Memory B cell (primary cell): ENCODE measurements at regions not wholly inside any gene's neighbourhood (a gene's known extent, or its start where the extent isn't known, plus 50 kb on each side); places are given as distances from the start of the nearest gene placed in this dataset.
"Not testable (repeated sequence)": the region's sequence is repeated elsewhere in the genome, so short reads cannot be mapped to it uniquely, and the experiment has no call there.

Source experiments
- ATAC-seq: fragments of 150-1000 bp; cut with Tn5 transposase; 2 replicates; pipeline ENCODE4 v1.10.0; 2021; ENCODE audit warnings: low read depth, mild to moderate bottlenecking, moderate library complexity
- DNase-seq, 2 donors: peaks; one replicate each; pipeline ENCODE4 v3.0.0; 2022; ENCODE audit warnings: low spot score in 2 of 2
- H3K27ac Mint-ChIP-seq: one replicate; pipeline ENCODE4 v1.8.0; 2022; ENCODE audit warnings: mild to moderate bottlenecking, moderate library complexity, mixed read lengths
- H3K27me3 Mint-ChIP-seq: one replicate; pipeline ENCODE4 v1.8.0; 2022; ENCODE audit warnings: mixed read lengths
- H3K36me3 Mint-ChIP-seq: one replicate; pipeline ENCODE4 v1.8.0; 2022; ENCODE audit warnings: mild to moderate bottlenecking, mixed read lengths
- H3K4me1 Mint-ChIP-seq: one replicate; pipeline ENCODE4 v1.8.0; 2022; ENCODE audit warnings: mixed read lengths
- H3K4me3 Mint-ChIP-seq: one replicate; pipeline ENCODE4 v1.8.0; 2022; ENCODE audit warnings: mild to moderate bottlenecking, moderate library complexity, mixed read lengths
- H3K9me3 Mint-ChIP-seq: one replicate; pipeline ENCODE4 v1.8.0; 2022; ENCODE audit warnings: mixed read lengths

GRCh38 chr4:12545812-12546211, 938.3 kb downstream of the RAB28 start:
- H3K9me3 Mint-ChIP-seq, result no peaks in the 10 kb centered on the region
- H3K4me3 Mint-ChIP-seq, result no peak overlapping the region
- H3K4me1 Mint-ChIP-seq, result no peaks in the 10 kb centered on the region
- H3K27ac Mint-ChIP-seq, result no peak overlapping the region
- ATAC-seq (no peak), DNase-seq (no peak)
- H3K36me3 Mint-ChIP-seq, result no peaks in the 10 kb centered on the region
- no peaks in the 10 kb centered on the region for H3K27me3 Mint-ChIP-seq

GRCh38 chr4:12538162-12538561, 946.0 kb downstream of the RAB28 start:
- Mint-ChIP-seq H3K4me3 (no peak overlapping the region), H3K4me1 (no peaks in the 10 kb centered on the region), H3K27me3 (no peaks in the 10 kb centered on the region), H3K36me3 (no peaks in the 10 kb centered on the region), H3K9me3 (peaks cover 2% of the 10 kb centered on the region), H3K27ac (no peak overlapping the region)
- DNase-seq (no peak), ATAC-seq (no peak)

DNA sequence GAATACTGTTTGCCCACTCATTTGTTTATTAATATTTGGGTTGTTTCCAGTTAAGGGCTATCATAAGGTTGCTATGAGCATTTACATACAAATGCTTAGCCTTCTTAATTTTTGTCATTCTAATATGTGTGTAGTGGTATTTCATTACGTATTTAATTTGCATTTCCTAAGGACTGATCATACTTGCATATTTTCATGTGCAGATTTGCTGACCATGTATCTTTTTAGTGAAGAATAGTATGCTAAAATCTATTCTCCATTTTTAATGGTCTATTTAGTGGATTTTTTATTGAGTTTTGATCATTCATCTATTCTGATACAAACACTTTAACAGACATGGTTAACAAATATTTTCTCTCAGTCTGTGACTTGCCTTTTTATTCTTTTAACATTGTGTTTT, 949.5 kb downstream of the RAB28 start:
- Mint-ChIP-seq H3K9me3 (peaks cover 2% of the 10 kb centered on the region), H3K27me3 (no peaks in the 10 kb centered on the region), H3K36me3 (no peaks in the 10 kb centered on the region), H3K27ac (no peak overlapping the region), H3K4me3 (no peak overlapping the region), H3K4me1 (no peaks in the 10 kb centered on the region)
- DNase-seq, result no peak
- no peak for ATAC-seq

DNA sequence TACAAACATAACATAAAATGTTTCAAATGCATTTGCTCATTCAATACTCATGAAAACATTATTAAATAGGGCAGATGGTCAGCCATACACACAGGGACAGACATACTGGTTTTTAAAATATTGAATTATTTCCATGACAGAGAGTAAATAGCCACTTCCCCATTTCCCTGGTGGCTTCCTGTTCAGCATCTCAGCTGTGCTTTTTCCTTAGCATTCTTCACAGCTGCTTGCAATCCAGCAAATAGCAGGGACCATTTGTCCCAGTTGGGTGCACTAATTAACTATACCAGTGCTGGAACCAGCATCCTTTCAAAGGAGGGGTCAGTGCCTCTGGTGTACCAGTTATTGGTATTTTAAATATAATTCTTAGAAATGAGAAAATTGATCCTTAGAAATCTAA, 964.7 kb downstream of the RAB28 start:
- H3K4me3 Mint-ChIP-seq, result no peak overlapping the region
- no peaks in the 10 kb centered on the region for H3K27me3 Mint-ChIP-seq
- H3K9me3 Mint-ChIP-seq, result peaks cover 4% of the 10 kb centered on the region
- ATAC-seq (no peak), DNase-seq (no peak)
- no peaks in the 10 kb centered on the region for H3K4me1 Mint-ChIP-seq
- H3K36me3 Mint-ChIP-seq, result no peaks in the 10 kb centered on the region
- H3K27ac Mint-ChIP-seq, result no peak overlapping the region

GRCh38 chr4:12507868-12508481, 976.2 kb downstream of the RAB28 start:
- Mint-ChIP-seq H3K4me1 (no peaks in the 10 kb centered on the region), H3K27me3 (no peaks in the 10 kb centered on the region), H3K36me3 (no peaks in the 10 kb centered on the region), H3K9me3 (peaks cover 5% of the 10 kb centered on the region), H3K4me3 (no peak overlapping the region), H3K27ac (no peak overlapping the region)
- ATAC-seq (no peak), DNase-seq (no peak)

DNA sequence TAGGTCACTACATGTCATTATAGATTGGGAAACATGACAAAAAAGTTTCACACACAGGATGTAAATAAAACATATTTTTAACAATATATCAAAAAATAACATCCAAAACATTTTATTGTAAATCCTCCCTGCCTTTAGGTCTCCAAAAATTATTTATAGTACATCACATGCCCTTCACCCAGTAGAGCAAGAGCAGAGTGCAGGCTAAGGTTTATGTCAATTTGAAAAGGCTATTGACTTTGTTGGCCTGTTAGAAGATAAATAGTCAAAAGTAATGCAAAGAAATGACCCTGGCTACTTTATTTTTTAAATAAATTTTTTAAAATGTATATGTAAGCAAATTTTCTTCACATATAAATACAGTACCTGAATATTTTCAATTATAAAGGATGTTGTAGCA, 983.7 kb downstream of the RAB28 start:
- H3K4me1 Mint-ChIP-seq, result no peaks in the 10 kb centered on the region

DNA sequence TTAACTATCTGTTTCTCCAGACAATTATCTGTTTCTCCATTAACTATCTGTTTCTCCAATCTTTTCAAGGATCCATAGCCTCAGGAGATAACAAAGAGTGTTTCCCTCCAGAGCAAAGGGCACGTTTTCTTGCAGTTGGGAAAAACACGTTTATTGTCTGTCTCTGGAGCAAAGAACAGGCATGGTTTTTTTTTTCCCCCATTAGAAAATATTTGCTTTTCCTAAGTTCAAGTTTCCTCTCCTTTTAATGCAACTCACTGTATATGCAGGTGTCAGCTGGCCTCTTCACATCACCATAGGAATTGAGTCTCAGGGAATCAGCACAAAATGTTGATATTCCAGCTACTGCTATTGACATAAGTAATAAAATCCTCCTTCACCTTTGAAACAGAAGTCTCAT, 984.4 kb downstream of the RAB28 start:
- no peak overlapping the region for H3K27ac Mint-ChIP-seq
- ATAC-seq (no peak), DNase-seq (no peak)
- H3K27me3 Mint-ChIP-seq, result no peaks in the 10 kb centered on the region
- no peak overlapping the region for H3K4me3 Mint-ChIP-seq
- no peaks in the 10 kb centered on the region for H3K4me1 Mint-ChIP-seq
- H3K36me3 Mint-ChIP-seq, result no peaks in the 10 kb centered on the region
- peaks cover 6% of the 10 kb centered on the region for H3K9me3 Mint-ChIP-seq

More for the DNA sequence above, 983.7 kb downstream of the RAB28 start:
- ATAC-seq (no peak), DNase-seq (no peak)
- no peak overlapping the region for H3K27ac Mint-ChIP-seq
- no peak overlapping the region for H3K4me3 Mint-ChIP-seq
- peaks cover 5% of the 10 kb centered on the region for H3K9me3 Mint-ChIP-seq
- H3K36me3 Mint-ChIP-seq, result no peaks in the 10 kb centered on the region
- H3K27me3 Mint-ChIP-seq, result no peaks in the 10 kb centered on the region

DNA sequence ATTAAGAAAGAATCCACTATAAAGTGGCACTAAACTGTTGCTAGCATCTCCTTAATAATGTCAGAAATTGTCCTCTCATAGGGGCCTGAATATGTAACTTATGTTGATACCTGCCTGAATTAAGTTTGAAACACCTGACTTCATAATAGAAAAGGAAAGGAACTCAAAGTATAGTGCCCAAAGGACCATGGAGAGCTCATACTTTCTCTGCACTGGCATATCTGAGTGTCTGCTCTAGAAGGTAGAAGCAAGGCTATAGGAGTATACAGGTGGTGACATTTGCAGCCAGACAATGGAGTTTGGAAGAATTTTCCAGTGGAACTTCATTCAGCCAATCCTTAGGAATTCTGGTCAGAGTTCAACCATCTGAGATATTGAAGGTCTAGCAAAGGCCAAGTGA, 988.9 kb downstream of the RAB28 start:
- DNase-seq (no peak), ATAC-seq (no peak)
- Mint-ChIP-seq H3K4me3 (no peak overlapping the region), H3K27ac (no peak overlapping the region), H3K4me1 (no peaks in the 10 kb centered on the region), H3K9me3 (peaks cover 5% of the 10 kb centered on the region), H3K36me3 (no peaks in the 10 kb centered on the region), H3K27me3 (no peaks in the 10 kb centered on the region)

GRCh38 chr4:12492730-12493393, 991.3 kb downstream of the RAB28 start:
- H3K4me3 Mint-ChIP-seq, result no peak overlapping the region
- H3K27ac Mint-ChIP-seq, result no peak overlapping the region
- peaks cover 1% of the 10 kb centered on the region for H3K27me3 Mint-ChIP-seq
- DNase-seq (no peak), ATAC-seq (no peak)
- no peaks in the 10 kb centered on the region for H3K36me3 Mint-ChIP-seq
- H3K9me3 Mint-ChIP-seq, result peaks cover 9% of the 10 kb centered on the region
- H3K4me1 Mint-ChIP-seq, result no peaks in the 10 kb centered on the region

DNA sequence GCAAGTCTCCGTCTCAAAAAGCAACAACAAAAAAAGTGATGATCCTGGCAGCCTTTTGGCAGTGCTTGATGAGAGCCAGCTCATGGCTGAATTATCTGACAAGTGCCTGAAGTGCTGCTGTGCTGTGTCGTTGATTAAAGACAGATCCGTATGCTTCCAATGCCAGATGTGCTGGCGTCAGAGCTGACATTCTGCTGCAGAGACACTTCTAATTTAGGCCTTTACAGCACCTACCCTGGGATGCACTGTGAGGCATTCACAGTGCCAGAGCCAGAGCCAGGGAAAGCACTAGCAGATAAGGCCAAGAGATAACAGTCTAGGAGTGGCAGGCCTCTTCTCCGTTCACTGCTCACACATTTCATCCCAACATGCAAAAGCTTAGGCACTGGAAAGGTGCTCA, 995.5 kb downstream of the RAB28 start:
- peaks cover 8% of the 10 kb centered on the region for H3K9me3 Mint-ChIP-seq
- H3K36me3 Mint-ChIP-seq, result no peaks in the 10 kb centered on the region
- peaks cover 1% of the 10 kb centered on the region for H3K27me3 Mint-ChIP-seq
- no peak for DNase-seq
- H3K27ac Mint-ChIP-seq, result no peak overlapping the region
- H3K4me3 Mint-ChIP-seq, result no peak overlapping the region
- no peak for ATAC-seq
- H3K4me1 Mint-ChIP-seq, result no peaks in the 10 kb centered on the region

- no peaks in the 10 kb centered on the region for H3K4me1 Mint-ChIP-seq
Observed at GRCh38 chr4:12487000-12487399, 997.1 kb downstream of the RAB28 start.

GRCh38 chr4:12472087-12472486, 1012.1 kb downstream of the RAB28 start:
- H3K36me3 Mint-ChIP-seq, result no peaks in the 10 kb centered on the region
- ATAC-seq, result no peak
- DNase-seq, result no peak
- H3K9me3 Mint-ChIP-seq, result peaks cover 7% of the 10 kb centered on the region
- no peaks in the 10 kb centered on the region for H3K27me3 Mint-ChIP-seq
- H3K27ac Mint-ChIP-seq, result no peak overlapping the region
- no peaks in the 10 kb centered on the region for H3K4me1 Mint-ChIP-seq
- no peak overlapping the region for H3K4me3 Mint-ChIP-seq

More at GRCh38 chr4:12487000-12487399, 997.1 kb downstream of the RAB28 start:
- DNase-seq (no peak), ATAC-seq (no peak)
- Mint-ChIP-seq H3K27me3 (peaks cover 1% of the 10 kb centered on the region), H3K36me3 (no peaks in the 10 kb centered on the region), H3K9me3 (peaks cover 10% of the 10 kb centered on the region), H3K4me3 (no peak overlapping the region), H3K27ac (no peak overlapping the region)

GRCh38 chr4:12471193-12471592, 1012.9 kb downstream of the RAB28 start:
- H3K27me3 Mint-ChIP-seq, result no peaks in the 10 kb centered on the region
- ATAC-seq (no peak), DNase-seq (no peak)
- no peak overlapping the region for H3K4me3 Mint-ChIP-seq
- no peak overlapping the region for H3K27ac Mint-ChIP-seq
- no peaks in the 10 kb centered on the region for H3K4me1 Mint-ChIP-seq
- H3K9me3 Mint-ChIP-seq, result peaks cover 7% of the 10 kb centered on the region
- no peaks in the 10 kb centered on the region for H3K36me3 Mint-ChIP-seq

DNA sequence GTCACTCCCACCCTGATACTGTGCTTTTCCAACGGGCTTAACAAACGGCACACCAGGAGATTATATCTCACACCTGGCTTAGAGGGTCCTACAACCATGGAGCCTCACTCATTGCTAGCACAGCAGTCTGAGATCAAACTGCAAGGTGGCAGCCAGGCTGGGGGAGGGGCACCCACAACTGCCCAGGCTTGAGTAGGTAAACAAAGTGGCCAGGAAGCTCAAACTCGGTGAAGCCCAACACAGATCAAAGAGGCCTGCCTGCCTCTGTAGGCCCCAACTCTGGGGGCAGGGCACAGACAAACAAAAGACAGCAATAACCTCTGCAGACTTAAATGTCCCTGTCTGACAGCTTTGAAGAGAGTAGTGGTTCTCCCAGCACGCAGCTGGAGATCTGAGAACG, 1022.6 kb downstream of the RAB28 start:
- DNase-seq, H3K4me3 Mint-ChIP-seq, H3K4me1 Mint-ChIP-seq, ATAC-seq, H3K9me3 Mint-ChIP-seq, H3K36me3 Mint-ChIP-seq, H3K27ac Mint-ChIP-seq, H3K27me3 Mint-ChIP-seq: not testable (repeated sequence)

GRCh38 chr4:12459126-12459525, 1025.0 kb downstream of the RAB28 start:
- Mint-ChIP-seq H3K36me3 (no peaks in the 10 kb centered on the region), H3K4me3 (no peak overlapping the region), H3K9me3 (peaks cover 10% of the 10 kb centered on the region), H3K27me3 (no peaks in the 10 kb centered on the region), H3K27ac (no peak overlapping the region), H3K4me1 (no peaks in the 10 kb centered on the region)
- no peak for DNase-seq
- ATAC-seq, result no peak
